ENCODE measurements at regions not wholly inside any gene's neighbourhood (a gene's known extent, or its start where the extent isn't known, plus 50 kb on each side); places are given as distances from the start of the nearest gene placed in this dataset.
"Not testable (repeated sequence)": the region's sequence is repeated elsewhere in the genome, so short reads cannot be mapped to it uniquely, and the experiment has no call there.

DNA sequence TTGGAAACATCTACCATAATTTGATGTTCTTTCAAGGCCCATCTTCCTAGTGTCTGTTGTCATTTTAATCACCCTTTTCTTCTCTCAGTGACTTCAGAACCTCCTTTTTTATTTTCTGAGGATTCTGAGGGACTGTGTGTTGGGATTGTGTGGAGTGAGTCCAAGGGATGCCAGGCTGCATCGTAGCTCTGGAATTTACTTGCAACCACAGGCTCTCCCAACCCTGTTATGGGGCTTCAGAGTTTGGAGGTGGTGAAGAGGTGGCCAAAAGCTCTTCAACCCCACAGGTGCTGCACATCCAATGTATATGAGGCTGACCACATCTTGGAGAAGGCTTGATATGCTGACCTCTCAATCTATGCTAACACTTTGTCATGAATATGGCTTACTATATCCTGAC lies 79.5 kb upstream of the GPR141 start (continued):
- TF ChIP-seq, protein P1, sequence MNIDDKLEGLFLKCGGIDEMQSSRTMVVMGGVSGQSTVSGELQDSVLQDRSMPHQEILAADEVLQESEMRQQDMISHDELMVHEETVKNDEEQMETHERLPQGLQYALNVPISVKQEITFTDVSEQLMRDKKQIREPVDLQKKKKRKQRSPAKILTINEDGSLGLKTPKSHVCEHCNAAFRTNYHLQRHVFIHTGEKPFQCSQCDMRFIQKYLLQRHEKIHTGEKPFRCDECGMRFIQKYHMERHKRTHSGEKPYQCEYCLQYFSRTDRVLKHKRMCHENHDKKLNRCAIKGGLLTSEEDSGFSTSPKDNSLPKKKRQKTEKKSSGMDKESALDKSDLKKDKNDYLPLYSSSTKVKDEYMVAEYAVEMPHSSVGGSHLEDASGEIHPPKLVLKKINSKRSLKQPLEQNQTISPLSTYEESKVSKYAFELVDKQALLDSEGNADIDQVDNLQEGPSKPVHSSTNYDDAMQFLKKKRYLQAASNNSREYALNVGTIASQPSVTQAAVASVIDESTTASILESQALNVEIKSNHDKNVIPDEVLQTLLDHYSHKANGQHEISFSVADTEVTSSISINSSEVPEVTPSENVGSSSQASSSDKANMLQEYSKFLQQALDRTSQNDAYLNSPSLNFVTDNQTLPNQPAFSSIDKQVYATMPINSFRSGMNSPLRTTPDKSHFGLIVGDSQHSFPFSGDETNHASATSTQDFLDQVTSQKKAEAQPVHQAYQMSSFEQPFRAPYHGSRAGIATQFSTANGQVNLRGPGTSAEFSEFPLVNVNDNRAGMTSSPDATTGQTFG (tag by site-specific recombination; IDR thresholded peaks at IDR 0.05; ENCODE audit: borderline replicate concordance): no peak

DNA sequence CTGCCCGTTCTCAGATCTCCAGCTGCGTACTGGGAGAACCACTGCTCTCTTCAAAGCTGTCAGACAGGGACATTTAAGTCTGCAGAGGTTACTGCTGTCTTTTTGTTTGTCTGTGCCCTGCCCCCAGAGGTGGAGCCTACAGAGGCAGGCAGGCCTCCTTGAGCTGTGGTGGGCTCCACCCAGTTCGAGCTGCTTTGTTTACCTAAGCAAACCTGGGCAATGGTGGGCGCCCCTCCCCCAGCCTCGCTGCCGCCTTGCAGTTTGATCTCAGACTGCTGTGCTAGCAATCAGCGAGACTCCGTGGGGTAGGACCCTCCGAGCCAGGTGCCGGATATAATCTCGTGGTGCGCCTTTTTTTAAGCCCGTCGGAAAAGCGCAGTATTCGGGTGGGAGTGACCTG lies 66.2 kb upstream of the GPR141 start:
- POLR2A ChIA-PET; H3K4me1 ChIP-seq (ENCODE audit: control insufficient read depth, insufficient read depth, low read length); H3K4me3 ChIP-seq (ENCODE audit: low read depth, low read length); CTCF ChIA-PET; H3K9me3 ChIP-seq (ENCODE audit: control insufficient read depth, insufficient read depth, low read depth, low read length); H3K27ac ChIP-seq (ENCODE audit: extremely low read depth, low read depth, low read length); H3K36me3 ChIP-seq (ENCODE audit: control insufficient read depth in 2 of 2, insufficient read depth in 1 of 2, low read length in 2 of 2): not testable (repeated sequence)

DNA sequence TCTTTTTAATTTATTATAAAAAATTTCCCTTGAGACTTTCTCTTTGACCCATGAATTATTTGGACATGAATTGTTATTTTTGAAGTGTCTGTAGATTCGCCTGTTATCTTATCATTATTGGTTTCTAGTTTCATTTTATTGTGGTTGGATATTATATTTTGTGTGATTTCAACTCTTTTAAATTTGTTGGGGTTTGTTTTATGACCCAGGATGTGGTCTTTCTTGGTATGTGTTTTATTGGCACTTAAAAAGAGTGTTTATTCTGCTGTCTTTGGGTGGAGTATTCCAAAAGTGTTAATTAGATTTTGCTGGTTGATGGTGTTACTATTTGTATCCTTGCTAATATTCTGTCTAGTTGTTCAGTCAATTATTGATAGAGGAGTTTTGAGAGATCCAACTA lies 50.5 kb upstream of the GPR141 start:
- Histone ChIP-seq H3K4me1 (ENCODE audit: control insufficient read depth, insufficient read depth, low read length) (0 out of 2 replicates have a peak, but pooled peaks cover 2% of the 10 kb centered on the region), H3K36me3 (ENCODE audit: control insufficient read depth in 2 of 2, insufficient read depth in 1 of 2, low read length in 2 of 2) (no peaks in the 10 kb centered on the region), H3K9me3 (ENCODE audit: control insufficient read depth, insufficient read depth, low read depth, low read length) (no peaks in the 10 kb centered on the region; the same call in 1 of the 2 replicates), H3K4me3 (ENCODE audit: low read depth, low read length) (no peak overlapping the region), H3K27ac (ENCODE audit: extremely low read depth, low read depth, low read length) (no peak overlapping the region)
- CTCF ChIA-PET: no interaction called here
- POLR2A ChIA-PET: no interaction called here
- TF ChIP-seq ZBTB1 (tag by site-specific recombination; IDR thresholded peaks at IDR 0.05) (no peak), ZNF514 (tag by site-specific recombination; IDR thresholded peaks at IDR 0.05) (no peak), ZNF843 (tag by site-specific recombination; IDR thresholded peaks at IDR 0.05) (peak; percentile 89), ZXDB (tag by site-specific recombination; IDR thresholded peaks at IDR 0.05) (peak; percentile 70), FEZF1 (tag by site-specific recombination; IDR thresholded peaks at IDR 0.05) (peak; percentile 82), ZNF366 (tag by site-specific recombination; conservative IDR thresholded peaks at IDR 0.05) (peak; percentile 41; the same call in 1 of the 2 replicates), OSR2 (tag by site-specific recombination; IDR thresholded peaks at IDR 0.05) (peak; percentile 50; the same call in 1 of the 2 replicates), ZNF335 (tag by site-specific recombination; conservative IDR thresholded peaks at IDR 0.05) (no peak), ZNF114 (tag by site-specific recombination; IDR thresholded peaks at IDR 0.05) (no peak), KLF8 (tag by site-specific recombination; IDR thresholded peaks at IDR 0.05) (no peak), KLF16 (tag by site-specific recombination; IDR thresholded peaks at IDR 0.05) (peak; percentile 54; the same call in 1 of the 2 replicates), TCF7L2 (IDR thresholded peaks at IDR 0.05; ENCODE audit: borderline replicate concordance, low read depth, low read length) (no peak; the same call in 1 of the 2 replicates), ZSCAN23 (tag by site-specific recombination; IDR thresholded peaks at IDR 0.05) (no peak), BCL11B (tag by site-specific recombination; IDR thresholded peaks at IDR 0.05; ENCODE audit: low read depth) (0 out of 2 replicates have a peak, but pooled peaks have one; percentile 38), KLF7 (tag by site-specific recombination; IDR thresholded peaks at IDR 0.05; ENCODE audit: borderline replicate concordance) (peak; percentile 72; the same call in 1 of the 2 replicates), BCL11A (tag by site-specific recombination; IDR thresholded peaks at IDR 0.05; ENCODE audit: low read depth) (peak; percentile 70)
- TF ChIP-seq, protein P2, sequence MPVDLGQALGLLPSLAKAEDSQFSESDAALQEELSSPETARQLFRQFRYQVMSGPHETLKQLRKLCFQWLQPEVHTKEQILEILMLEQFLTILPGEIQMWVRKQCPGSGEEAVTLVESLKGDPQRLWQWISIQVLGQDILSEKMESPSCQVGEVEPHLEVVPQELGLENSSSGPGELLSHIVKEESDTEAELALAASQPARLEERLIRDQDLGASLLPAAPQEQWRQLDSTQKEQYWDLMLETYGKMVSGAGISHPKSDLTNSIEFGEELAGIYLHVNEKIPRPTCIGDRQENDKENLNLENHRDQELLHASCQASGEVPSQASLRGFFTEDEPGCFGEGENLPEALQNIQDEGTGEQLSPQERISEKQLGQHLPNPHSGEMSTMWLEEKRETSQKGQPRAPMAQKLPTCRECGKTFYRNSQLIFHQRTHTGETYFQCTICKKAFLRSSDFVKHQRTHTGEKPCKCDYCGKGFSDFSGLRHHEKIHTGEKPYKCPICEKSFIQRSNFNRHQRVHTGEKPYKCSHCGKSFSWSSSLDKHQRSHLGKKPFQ (tag by site-specific recombination; IDR thresholded peaks at IDR 0.05): 0 out of 2 replicates have a peak, but pooled peaks have one; percentile 23
- TF ChIP-seq, protein P3, sequence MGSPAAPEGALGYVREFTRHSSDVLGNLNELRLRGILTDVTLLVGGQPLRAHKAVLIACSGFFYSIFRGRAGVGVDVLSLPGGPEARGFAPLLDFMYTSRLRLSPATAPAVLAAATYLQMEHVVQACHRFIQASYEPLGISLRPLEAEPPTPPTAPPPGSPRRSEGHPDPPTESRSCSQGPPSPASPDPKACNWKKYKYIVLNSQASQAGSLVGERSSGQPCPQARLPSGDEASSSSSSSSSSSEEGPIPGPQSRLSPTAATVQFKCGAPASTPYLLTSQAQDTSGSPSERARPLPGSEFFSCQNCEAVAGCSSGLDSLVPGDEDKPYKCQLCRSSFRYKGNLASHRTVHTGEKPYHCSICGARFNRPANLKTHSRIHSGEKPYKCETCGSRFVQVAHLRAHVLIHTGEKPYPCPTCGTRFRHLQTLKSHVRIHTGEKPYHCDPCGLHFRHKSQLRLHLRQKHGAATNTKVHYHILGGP (tag by site-specific recombination; IDR thresholded peaks at IDR 0.05): peak; percentile 55
- TF ChIP-seq, protein P4, sequence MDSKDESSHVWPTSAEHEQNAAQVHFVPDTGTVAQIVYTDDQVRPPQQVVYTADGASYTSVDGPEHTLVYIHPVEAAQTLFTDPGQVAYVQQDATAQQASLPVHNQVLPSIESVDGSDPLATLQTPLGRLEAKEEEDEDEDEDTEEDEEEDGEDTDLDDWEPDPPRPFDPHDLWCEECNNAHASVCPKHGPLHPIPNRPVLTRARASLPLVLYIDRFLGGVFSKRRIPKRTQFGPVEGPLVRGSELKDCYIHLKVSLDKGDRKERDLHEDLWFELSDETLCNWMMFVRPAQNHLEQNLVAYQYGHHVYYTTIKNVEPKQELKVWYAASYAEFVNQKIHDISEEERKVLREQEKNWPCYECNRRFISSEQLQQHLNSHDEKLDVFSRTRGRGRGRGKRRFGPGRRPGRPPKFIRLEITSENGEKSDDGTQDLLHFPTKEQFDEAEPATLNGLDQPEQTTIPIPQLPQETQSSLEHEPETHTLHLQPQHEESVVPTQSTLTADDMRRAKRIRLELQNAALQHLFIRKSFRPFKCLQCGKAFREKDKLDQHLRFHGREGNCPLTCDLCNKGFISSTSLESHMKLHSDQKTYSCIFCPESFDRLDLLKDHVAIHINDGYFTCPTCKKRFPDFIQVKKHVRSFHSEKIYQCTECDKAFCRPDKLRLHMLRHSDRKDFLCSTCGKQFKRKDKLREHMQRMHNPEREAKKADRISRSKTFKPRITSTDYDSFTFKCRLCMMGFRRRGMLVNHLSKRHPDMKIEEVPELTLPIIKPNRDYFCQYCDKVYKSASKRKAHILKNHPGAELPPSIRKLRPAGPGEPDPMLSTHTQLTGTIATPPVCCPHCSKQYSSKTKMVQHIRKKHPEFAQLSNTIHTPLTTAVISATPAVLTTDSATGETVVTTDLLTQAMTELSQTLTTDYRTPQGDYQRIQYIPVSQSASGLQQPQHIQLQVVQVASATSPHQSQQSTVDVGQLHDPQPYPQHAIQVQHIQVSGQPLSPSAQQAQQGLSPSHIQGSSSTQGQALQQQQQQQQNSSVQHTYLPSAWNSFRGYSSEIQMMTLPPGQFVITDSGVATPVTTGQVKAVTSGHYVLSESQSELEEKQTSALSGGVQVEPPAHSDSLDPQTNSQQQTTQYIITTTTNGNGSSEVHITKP (tag by site-specific recombination; IDR thresholded peaks at IDR 0.05): peak; percentile 29; the same call in 1 of the 2 replicates
- TF ChIP-seq, protein P5, sequence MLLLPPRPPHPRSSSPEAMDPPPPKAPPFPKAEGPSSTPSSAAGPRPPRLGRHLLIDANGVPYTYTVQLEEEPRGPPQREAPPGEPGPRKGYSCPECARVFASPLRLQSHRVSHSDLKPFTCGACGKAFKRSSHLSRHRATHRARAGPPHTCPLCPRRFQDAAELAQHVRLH (tag by site-specific recombination; IDR thresholded peaks at IDR 0.05): peak; percentile 93
- TF ChIP-seq, protein P6, sequence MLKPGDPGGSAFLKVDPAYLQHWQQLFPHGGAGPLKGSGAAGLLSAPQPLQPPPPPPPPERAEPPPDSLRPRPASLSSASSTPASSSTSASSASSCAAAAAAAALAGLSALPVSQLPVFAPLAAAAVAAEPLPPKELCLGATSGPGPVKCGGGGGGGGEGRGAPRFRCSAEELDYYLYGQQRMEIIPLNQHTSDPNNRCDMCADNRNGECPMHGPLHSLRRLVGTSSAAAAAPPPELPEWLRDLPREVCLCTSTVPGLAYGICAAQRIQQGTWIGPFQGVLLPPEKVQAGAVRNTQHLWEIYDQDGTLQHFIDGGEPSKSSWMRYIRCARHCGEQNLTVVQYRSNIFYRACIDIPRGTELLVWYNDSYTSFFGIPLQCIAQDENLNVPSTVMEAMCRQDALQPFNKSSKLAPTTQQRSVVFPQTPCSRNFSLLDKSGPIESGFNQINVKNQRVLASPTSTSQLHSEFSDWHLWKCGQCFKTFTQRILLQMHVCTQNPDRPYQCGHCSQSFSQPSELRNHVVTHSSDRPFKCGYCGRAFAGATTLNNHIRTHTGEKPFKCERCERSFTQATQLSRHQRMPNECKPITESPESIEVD (tag by site-specific recombination; IDR thresholded peaks at IDR 0.05): peak; percentile 70

Data from HEK293 (cell line).